DOHH2 (cell line): ENCODE measurements at regions not wholly inside any gene's neighbourhood (a gene's known extent, or its start where the extent isn't known, plus 50 kb on each side); places are given as distances from the start of the nearest gene placed in this dataset.

Experiments
- CTCF ChIP-seq: fragments of 200-600 bp; sonication (generic); IDR thresholded peaks from one replicate; pipeline ENCODE4 v1.5.1; 2014; ENCODE audit warnings: antibody characterized with exemption, mild to moderate bottlenecking, low read depth, low read length; ENCODE audit not compliant: poor library complexity, severe bottlenecking
- EZH2phosphoT487 ChIP-seq: fragments of 200-600 bp; sonication (generic); IDR thresholded peaks from 2 replicates; pipeline ENCODE4 v1.6.1; 2017; ENCODE audit warnings: borderline replicate concordance, mild to moderate bottlenecking, antibody characterized with exemption, low read length, moderate library complexity, mixed read lengths

- TF ChIP-seq CTCF, result no peak
- no peak for TF ChIP-seq EZH2phosphoT487
Observed at GRCh38 chr20:55333798-55334197, 671.5 kb downstream of the CBLN4 start.
